ENCODE measurements at regions not wholly inside any gene's neighbourhood (a gene's known extent, or its start where the extent isn't known, plus 50 kb on each side); places are given as distances from the start of the nearest gene placed in this dataset.

DNA sequence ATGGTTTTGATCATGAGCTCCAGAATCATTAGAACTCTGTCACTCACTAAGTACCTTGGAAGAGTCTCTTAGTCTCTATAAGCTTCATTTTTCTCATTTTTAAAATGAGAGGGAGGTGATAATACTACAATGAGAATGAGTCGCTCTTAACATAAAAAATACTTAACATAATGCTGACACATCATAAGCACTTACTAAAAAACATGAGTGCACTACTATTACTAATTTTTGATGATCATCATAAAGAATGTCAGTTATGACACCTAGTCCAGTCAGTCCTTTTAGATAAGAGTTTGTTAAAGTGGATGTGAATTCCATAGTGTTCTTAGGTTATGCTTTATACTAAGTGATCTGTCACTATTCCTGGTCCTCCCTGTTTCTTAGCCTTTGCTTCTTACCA lies 200.4 kb upstream of the SLC24A2 start:
- no peak for DNase-seq (ENCODE audit: low read depth)
- Histone ChIP-seq H3K4me2 (ENCODE audit: low read length) (no peak overlapping the region), H3K4me1 (ENCODE audit: insufficient read depth, low read length) (peaks cover 20% of the 10 kb centered on the region), H3K9ac (ENCODE audit: low read length) (no peak overlapping the region), H3K27ac (ENCODE audit: low read depth, low read length) (no peak overlapping the region), H3K27me3 (ENCODE audit: insufficient read depth, low read length) (no peaks in the 10 kb centered on the region), H3K79me2 (ENCODE audit: insufficient read depth, low read length) (no peaks in the 10 kb centered on the region), H3K4me3 (ENCODE audit: insufficient read depth, low read depth, low read length) (no peak overlapping the region), H4K20me1 (ENCODE audit: insufficient read depth, low read length) (no peaks in the 10 kb centered on the region), H3K9me3 (ENCODE audit: insufficient read depth, low read depth, low read length) (no peaks in the 10 kb centered on the region), H2AFZ (ENCODE audit: low read depth, low read length) (no peak overlapping the region), H3K36me3 (ENCODE audit: insufficient read depth, low read length) (no peaks in the 10 kb centered on the region)
- H3K9me3 Mint-ChIP-seq (ENCODE audit: unreplicated experiment) = no peaks in the 10 kb centered on the region
- H3K36me3 Mint-ChIP-seq (ENCODE audit: low read depth, unreplicated experiment) = no peaks in the 10 kb centered on the region
- H3K27ac Mint-ChIP-seq (ENCODE audit: unreplicated experiment) = no peak overlapping the region
- no peaks in the 10 kb centered on the region for H3K27me3 Mint-ChIP-seq (ENCODE audit: low read depth, unreplicated experiment)
- TF ChIP-seq CTCF (IDR thresholded peaks at IDR 0.05; ENCODE audit: insufficient read depth, low read depth, low read length) (no peak), EZH2 (IDR thresholded peaks at IDR 0.05; ENCODE audit: insufficient read depth, low read length) (no peak)
- no peak overlapping the region for H3K4me3 Mint-ChIP-seq (ENCODE audit: unreplicated experiment)
- H3K4me1 Mint-ChIP-seq (ENCODE audit: low read depth, unreplicated experiment) = peaks cover 13% of the 10 kb centered on the region
- no peak for FAIRE-seq

- Mint-ChIP-seq H3K27me3 (ENCODE audit: low read depth, unreplicated experiment) (no peaks in the 10 kb centered on the region), H3K4me1 (ENCODE audit: low read depth, unreplicated experiment) (peaks cover 10% of the 10 kb centered on the region), H3K27ac (ENCODE audit: unreplicated experiment) (no peak overlapping the region), H3K4me3 (ENCODE audit: unreplicated experiment) (no peak overlapping the region), H3K9me3 (ENCODE audit: unreplicated experiment) (no peaks in the 10 kb centered on the region), H3K36me3 (ENCODE audit: low read depth, unreplicated experiment) (no peaks in the 10 kb centered on the region)
- Histone ChIP-seq H3K27ac (ENCODE audit: low read depth, low read length) (no peak overlapping the region), H3K4me1 (ENCODE audit: insufficient read depth, low read length) (peaks cover 14% of the 10 kb centered on the region), H3K4me3 (ENCODE audit: insufficient read depth, low read depth, low read length) (no peak overlapping the region), H3K36me3 (ENCODE audit: insufficient read depth, low read length) (no peaks in the 10 kb centered on the region), H3K4me2 (ENCODE audit: low read length) (no peak overlapping the region), H2AFZ (ENCODE audit: low read depth, low read length) (peak overlapping the region; percentile 3), H3K79me2 (ENCODE audit: insufficient read depth, low read length) (no peaks in the 10 kb centered on the region), H4K20me1 (ENCODE audit: insufficient read depth, low read length) (no peaks in the 10 kb centered on the region), H3K27me3 (ENCODE audit: insufficient read depth, low read length) (no peaks in the 10 kb centered on the region), H3K9ac (ENCODE audit: low read length) (no peak overlapping the region), H3K9me3 (ENCODE audit: insufficient read depth, low read depth, low read length) (no peaks in the 10 kb centered on the region)
- no peak for FAIRE-seq
- TF ChIP-seq CTCF (IDR thresholded peaks at IDR 0.05; ENCODE audit: insufficient read depth, low read depth, low read length) = no peak
- TF ChIP-seq EZH2 (IDR thresholded peaks at IDR 0.05; ENCODE audit: insufficient read depth, low read length) = no peak
- no peak for DNase-seq (ENCODE audit: low read depth)
Measured at GRCh38 chr9:19988281-19988680, 199.4 kb upstream of the SLC24A2 start.

- Mint-ChIP-seq H3K4me1 (ENCODE audit: low read depth, unreplicated experiment) (no peaks in the 10 kb centered on the region), H3K36me3 (ENCODE audit: low read depth, unreplicated experiment) (no peaks in the 10 kb centered on the region)
- no peak for FAIRE-seq
Measured at GRCh38 chr9:19985081-19985480, 196.2 kb upstream of the SLC24A2 start.

More at GRCh38 chr9:19985081-19985480, 196.2 kb upstream of the SLC24A2 start:
- no peaks in the 10 kb centered on the region for H3K27me3 Mint-ChIP-seq (ENCODE audit: low read depth, unreplicated experiment)
- H3K27me3 ChIP-seq (ENCODE audit: insufficient read depth, low read length) = no peaks in the 10 kb centered on the region
- no peak overlapping the region for H3K27ac ChIP-seq (ENCODE audit: low read depth, low read length)
- no peaks in the 10 kb centered on the region for H3K79me2 ChIP-seq (ENCODE audit: insufficient read depth, low read length)
- H3K9ac ChIP-seq (ENCODE audit: low read length) = no peak overlapping the region
- H4K20me1 ChIP-seq (ENCODE audit: insufficient read depth, low read length) = no peaks in the 10 kb centered on the region
- H3K4me1 ChIP-seq (ENCODE audit: insufficient read depth, low read length) = no peaks in the 10 kb centered on the region
- no peak overlapping the region for H3K4me2 ChIP-seq (ENCODE audit: low read length)
- no peak for DNase-seq (ENCODE audit: low read depth)
- H3K4me3 Mint-ChIP-seq (ENCODE audit: unreplicated experiment) = no peak overlapping the region
- peaks cover 2% of the 10 kb centered on the region for H3K9me3 Mint-ChIP-seq (ENCODE audit: unreplicated experiment)
- H2AFZ ChIP-seq (ENCODE audit: low read depth, low read length) = no peak overlapping the region
- TF ChIP-seq EZH2 (IDR thresholded peaks at IDR 0.05; ENCODE audit: insufficient read depth, low read length) (no peak), CTCF (IDR thresholded peaks at IDR 0.05; ENCODE audit: insufficient read depth, low read depth, low read length) (no peak)
- H3K9me3 ChIP-seq (ENCODE audit: insufficient read depth, low read depth, low read length) = no peaks in the 10 kb centered on the region
- no peak overlapping the region for H3K4me3 ChIP-seq (ENCODE audit: insufficient read depth, low read depth, low read length)
- no peaks in the 10 kb centered on the region for H3K36me3 ChIP-seq (ENCODE audit: insufficient read depth, low read length)
- no peak overlapping the region for H3K27ac Mint-ChIP-seq (ENCODE audit: unreplicated experiment)

Measured in astrocyte (in vitro differentiated cells and primary cell).